Endothelial cell of umbilical vein (primary cell): ENCODE measurements at regions not wholly inside any gene's neighbourhood (a gene's known extent, or its start where the extent isn't known, plus 50 kb on each side); places are given as distances from the start of the nearest gene placed in this dataset.

ENCODE experiments used
- BruUV-seq: library from RNA; stranded (reverse); fragments of 400-500 nt; replicated peaks from 2 replicates; lab custom pipeline; 2021; lab: Mats Ljungman, UMichigan
- CTCF ChIA-PET: fragments of 300-600, 350-600 bp; sonication (Branson Sonifier 250); formaldehyde crosslinking; loops from one replicate; lab custom pipeline; 2021; ENCODE audit warnings: antibody characterized with exemption, inconsistent platforms; lab: Charles Lee
- POLR2A ChIA-PET: fragments of 300-600, 350-600 bp; sonication (Branson Sonifier 250); formaldehyde crosslinking; loops from one replicate; lab custom pipeline; 2021; ENCODE audit warnings: antibody characterized with exemption, inconsistent platforms; lab: Charles Lee
- DNase-seq: peaks from one replicate; pipeline ENCODE4 v3.0.0-alpha.2; 2011; ENCODE audit warnings: low read depth, low spot score
- FAIRE-seq: peaks from 2 replicates; lab custom pipeline; 2011; peaks lifted over from hg19 to GRCh38; lab: Jason Lieb, UNC
- H2AFZ ChIP-seq: 2 replicates; pipeline ENCODE4 v1.6.0; 2012; ENCODE audit warnings: low read depth, low read length, control low read depth, inconsistent platforms
- H3K27ac ChIP-seq: 2 replicates; pipeline ENCODE4 v1.5.1; 2011; ENCODE audit warnings: low read depth, mild to moderate bottlenecking, control low read depth, low read length, moderate library complexity; ENCODE audit not compliant: insufficient read depth
- H3K27me3 ChIP-seq, 2 experiments: 2 replicates each; pipeline versions ENCODE4 v1.6.0 to v1.6.1; 2011; ENCODE audit warnings: low read length in 2 of 2, mixed read lengths in 1 of 2; ENCODE audit not compliant: control insufficient read depth in 2 of 2, insufficient read depth in 2 of 2
- H3K36me3 ChIP-seq, 2 experiments: 2 replicates in 1 of 2; 3 replicates in 1 of 2; pipeline ENCODE4 v1.5.1; 2011; ENCODE audit warnings: low read length in 2 of 2, mild to moderate bottlenecking in 1 of 2, moderate library complexity in 1 of 2; ENCODE audit not compliant: control insufficient read depth in 2 of 2, insufficient read depth in 2 of 2; ENCODE audit errors: extremely low read depth in 1 of 2
- H3K4me1 ChIP-seq: 3 replicates; pipeline ENCODE4 v1.5.1; 2011; ENCODE audit warnings: mild to moderate bottlenecking, low read length; ENCODE audit not compliant: control insufficient read depth, insufficient read depth; ENCODE audit errors: extremely low read depth
- H3K4me2 ChIP-seq: 2 replicates; pipeline ENCODE4 v1.6.1; 2011; ENCODE audit warnings: low read length, control low read depth, mixed read lengths; ENCODE audit not compliant: insufficient read depth
- H3K4me3 ChIP-seq, 3 experiments: fragments of 200-600 bp in 1 of 3; sonication (generic), shearing (Covaris generic) in 1 of 3; replicated peaks in 1 of 3; 2 replicates each; pipeline ENCODE4 v1.5.1; 2011 to 2016; ENCODE audit warnings: control low read depth in 3 of 3, low read length in 3 of 3, mild to moderate bottlenecking in 2 of 3, inconsistent platforms in 1 of 3, low read depth in 1 of 3, moderate library complexity in 1 of 3; ENCODE audit not compliant: insufficient read depth in 1 of 3
- H3K79me2 ChIP-seq: 2 replicates; pipeline ENCODE4 v1.6.0; 2012; ENCODE audit warnings: low read length, inconsistent platforms; ENCODE audit not compliant: control insufficient read depth, insufficient read depth
- H3K9ac ChIP-seq: replicated peaks from 2 replicates; pipeline ENCODE3; 2011; ENCODE audit warnings: low read length, control low read depth; ENCODE audit not compliant: insufficient read depth; ENCODE audit errors: extremely low read depth
- H3K9me1 ChIP-seq: replicated peaks from 3 replicates; pipeline ENCODE4 v1.6.0; 2011; ENCODE audit warnings: mild to moderate bottlenecking, low read length; ENCODE audit not compliant: control insufficient read depth, insufficient read depth; ENCODE audit errors: extremely low read depth
- H3K9me3 ChIP-seq: replicated peaks from 2 replicates; pipeline ENCODE4 v1.5.1; 2012; ENCODE audit warnings: low read length, inconsistent platforms; ENCODE audit not compliant: control insufficient read depth, insufficient read depth
- H4K20me1 ChIP-seq: replicated peaks from 2 replicates; pipeline ENCODE3; 2011; ENCODE audit warnings: mild to moderate bottlenecking, low read length; ENCODE audit not compliant: control insufficient read depth, insufficient read depth; ENCODE audit errors: extremely low read depth
- CTCF ChIP-seq, 2 donors: IDR thresholded peaks; 1 replicate in 1 of 2; 2 replicates in 1 of 2; pipeline ENCODE4 v1.5.1; 2011; ENCODE audit warnings: low read length in 2 of 2, mild to moderate bottlenecking in 2 of 2, moderate library complexity in 2 of 2, control low read depth in 1 of 2, inconsistent platforms in 1 of 2, low read depth in 1 of 2; ENCODE audit not compliant: insufficient read depth in 1 of 2; ENCODE audit errors: extremely low read depth in 1 of 2
- EZH2 ChIP-seq: IDR thresholded peaks from 2 replicates; pipeline ENCODE4 v1.6.1; 2012; ENCODE audit warnings: borderline replicate concordance, low read depth, mild to moderate bottlenecking, moderate library complexity, low read length, inconsistent platforms; ENCODE audit not compliant: severe bottlenecking
- FOS ChIP-seq: IDR thresholded peaks from 2 replicates; pipeline ENCODE4 v1.6.1; 2011; ENCODE audit warnings: mild to moderate bottlenecking, low read length, moderate library complexity, borderline replicate concordance; ENCODE audit not compliant: insufficient read depth
- GATA2 ChIP-seq: IDR thresholded peaks from 2 replicates; pipeline ENCODE4 v1.7.0; 2011; ENCODE audit warnings: low read depth, mild to moderate bottlenecking, moderate library complexity, mixed read lengths, low read length; ENCODE audit not compliant: insufficient read length, insufficient read depth
- JUN ChIP-seq: IDR thresholded peaks from 2 replicates; pipeline ENCODE4 v1.6.1; 2011; ENCODE audit warnings: borderline replicate concordance, low read depth; ENCODE audit not compliant: insufficient read length, insufficient read depth
- MAX ChIP-seq: IDR thresholded peaks from 2 replicates; pipeline ENCODE4 v1.6.1; 2011; ENCODE audit not compliant: insufficient read depth, insufficient read length
- MYC ChIP-seq: IDR thresholded peaks from one replicate; pipeline ENCODE4 v1.6.1; 2011; ENCODE audit warnings: mild to moderate bottlenecking, low read depth, low read length
- POLR2A ChIP-seq: IDR thresholded peaks from 2 replicates; pipeline ENCODE4 v1.6.1; 2012; ENCODE audit warnings: low read depth, mild to moderate bottlenecking, control low read depth, low read length
- POLR2AphosphoS5 ChIP-seq: IDR thresholded peaks from 2 replicates; pipeline ENCODE4 v1.6.1; 2012; ENCODE audit warnings: low read depth, mild to moderate bottlenecking, control low read depth, low read length, moderate library complexity; ENCODE audit not compliant: insufficient read depth
- dilution Hi-C: fragments of 300-500 bp; cut with MboI; formaldehyde crosslinking; loops from one replicate; pipeline ENCODE4 v1.15.0; 2019; ENCODE audit warnings: low sequenced_read_pairs; ENCODE audit not compliant: extremely low pct_ligation_motif_present
- intact Hi-C: fragments of 100-400 bp; cut with micrococcal nuclease; formaldehyde crosslinking; loops from one replicate; pipeline ENCODE4 v1.10.0; 2022

DNA sequence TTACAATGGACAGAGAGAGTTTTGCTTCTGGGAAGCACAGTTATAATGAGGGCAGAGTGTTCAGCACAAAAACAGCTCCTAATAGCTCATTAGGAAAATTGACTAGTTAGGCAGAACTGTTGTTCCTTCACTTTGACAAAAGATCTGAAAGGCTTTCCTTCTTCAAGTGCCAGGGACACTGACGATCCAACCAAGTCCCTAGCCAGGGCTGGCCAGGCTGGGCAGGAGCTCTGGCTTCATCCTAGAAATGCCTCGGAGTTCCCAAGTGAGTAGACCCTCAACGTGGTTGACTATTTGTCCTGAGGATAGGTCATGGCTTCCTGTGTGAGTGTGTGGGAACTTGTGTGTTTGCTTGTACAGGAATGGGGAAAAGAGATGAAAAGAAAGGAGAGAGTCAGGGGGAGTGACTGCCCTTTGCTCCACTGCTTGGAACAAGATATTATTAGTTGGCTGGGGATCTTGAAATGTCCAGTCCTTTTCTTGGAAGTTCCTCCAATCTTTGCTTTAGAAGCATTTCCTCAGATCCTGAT is 617.9 kb downstream of the NTRK3 start:
- no peak overlapping the region for H3K27ac ChIP-seq
- dilution Hi-C loops (no loop called here), intact Hi-C loops (no loop called here)
- H3K4me2 ChIP-seq = no peak overlapping the region
- no peaks in the 10 kb centered on the region for H3K4me1 ChIP-seq
- ChIA-PET POLR2A (no interaction called here), CTCF (no interaction called here)
- H3K4me3 ChIP-seq = no peak overlapping the region
- H4K20me1 ChIP-seq = no peaks in the 10 kb centered on the region
- H3K9me3 ChIP-seq = no peaks in the 10 kb centered on the region
- H3K9me1 ChIP-seq = no peaks in the 10 kb centered on the region
- H3K79me2 ChIP-seq = no peaks in the 10 kb centered on the region
- no peak overlapping the region for H2AFZ ChIP-seq
- H3K36me3 ChIP-seq = no peaks in the 10 kb centered on the region
- no TSS peak for BruUV-seq
- no peaks in the 10 kb centered on the region for H3K27me3 ChIP-seq
- TF ChIP-seq MAX (no peak), JUN (no peak), EZH2 (no peak), MYC (no peak), CTCF (IDR thresholded peaks at IDR 0.05; ENCODE audit: extremely low read depth in 1 of 2, insufficient read depth in 1 of 2, low read depth in 1 of 2, low read length in 2 of 2) (no peak), POLR2A (no peak), GATA2 (no peak), POLR2AphosphoS5 (no peak), FOS (no peak)
- FAIRE-seq (no peak), DNase-seq (no peak)
- H3K9ac ChIP-seq = no peak overlapping the region
